ENCODE measurements at regions not wholly inside any gene's neighbourhood (a gene's known extent, or its start where the extent isn't known, plus 50 kb on each side); places are given as distances from the start of the nearest gene placed in this dataset.

GRCh38 chr18:28786926-28787325, 610.0 kb upstream of the CDH2 start:
- TF ChIP-seq POLR2A (IDR thresholded peaks at IDR 0.05; ENCODE audit: low read length) (no peak), GATA1 (IDR thresholded peaks at IDR 0.05; ENCODE audit: low read depth, low read length) (no peak)

Data from erythroblast (primary cell).